ENCODE measurements at regions not wholly inside any gene's neighbourhood (a gene's known extent, or its start where the extent isn't known, plus 50 kb on each side); places are given as distances from the start of the nearest gene placed in this dataset.

- no peaks in the 10 kb centered on the region for H3K27me3 Mint-ChIP-seq
- Histone ChIP-seq H3K27ac (ENCODE audit: low read depth, low read length) (no peak overlapping the region), H3K27me3 (ENCODE audit: control insufficient read depth in 2 of 2, insufficient read depth in 2 of 2, low read length in 2 of 2) (no peaks in the 10 kb centered on the region), H3K4me3 (ENCODE audit: low read length) (no peak overlapping the region), H3K36me3 (ENCODE audit: control insufficient read depth in 2 of 3, insufficient read depth in 3 of 3, low read length in 3 of 3) (no peaks in the 10 kb centered on the region), H3K4me1 (ENCODE audit: control insufficient read depth in 2 of 2, insufficient read depth in 2 of 2, low read length in 2 of 2) (no peaks in the 10 kb centered on the region), H3K9me3 (ENCODE audit: control insufficient read depth in 2 of 3, low read length in 3 of 3) (no peaks in the 10 kb centered on the region)
- CTCF ChIA-PET, result no interaction called here
- no peaks in the 10 kb centered on the region for H3K36me3 Mint-ChIP-seq
- POLR2A ChIA-PET, result no interaction called here
- no peaks in the 10 kb centered on the region for H3K4me1 Mint-ChIP-seq
- ATAC-seq (no peak), DNase-seq (no peak)
- intact Hi-C loops (cut with micrococcal nuclease), result no loop called here
- H3K9me3 Mint-ChIP-seq, result peaks cover 0 to 12% (median 4%) of the 10 kb centered on the region in 11 donors
- no peak overlapping the region for H3K27ac Mint-ChIP-seq
- H3K4me3 Mint-ChIP-seq, result no peak overlapping the region
Measured at GRCh38 chr11:107202241-107202640, 184.0 kb upstream of the GUCY1A2 start.

- ChIA-PET CTCF (no interaction called here), POLR2A (no interaction called here)
- Histone ChIP-seq H3K36me3 (ENCODE audit: control insufficient read depth in 2 of 3, insufficient read depth in 3 of 3, low read length in 3 of 3) (no peaks in the 10 kb centered on the region), H3K27ac (ENCODE audit: low read depth, low read length) (no peak overlapping the region), H3K4me3 (ENCODE audit: low read length) (no peak overlapping the region), H3K4me1 (ENCODE audit: control insufficient read depth in 2 of 2, insufficient read depth in 2 of 2, low read length in 2 of 2) (no peaks in the 10 kb centered on the region), H3K27me3 (ENCODE audit: control insufficient read depth in 2 of 2, insufficient read depth in 2 of 2, low read length in 2 of 2) (no peaks in the 10 kb centered on the region), H3K9me3 (ENCODE audit: control insufficient read depth in 2 of 3, low read length in 3 of 3) (no peaks in the 10 kb centered on the region)
- H3K4me1 Mint-ChIP-seq, result no peaks in the 10 kb centered on the region
- H3K36me3 Mint-ChIP-seq, result no peaks in the 10 kb centered on the region
- H3K9me3 Mint-ChIP-seq, result peaks cover 0 to 10% (median 6%) of the 10 kb centered on the region in 11 donors
- ATAC-seq (no peak), DNase-seq (no peak)
- H3K4me3 Mint-ChIP-seq, result no peak overlapping the region
- intact Hi-C loops (cut with micrococcal nuclease), result no loop called here
- no peaks in the 10 kb centered on the region for H3K27me3 Mint-ChIP-seq
- H3K27ac Mint-ChIP-seq, result no peak overlapping the region
Measured at GRCh38 chr11:107198490-107199007, 180.3 kb upstream of the GUCY1A2 start.

DNA sequence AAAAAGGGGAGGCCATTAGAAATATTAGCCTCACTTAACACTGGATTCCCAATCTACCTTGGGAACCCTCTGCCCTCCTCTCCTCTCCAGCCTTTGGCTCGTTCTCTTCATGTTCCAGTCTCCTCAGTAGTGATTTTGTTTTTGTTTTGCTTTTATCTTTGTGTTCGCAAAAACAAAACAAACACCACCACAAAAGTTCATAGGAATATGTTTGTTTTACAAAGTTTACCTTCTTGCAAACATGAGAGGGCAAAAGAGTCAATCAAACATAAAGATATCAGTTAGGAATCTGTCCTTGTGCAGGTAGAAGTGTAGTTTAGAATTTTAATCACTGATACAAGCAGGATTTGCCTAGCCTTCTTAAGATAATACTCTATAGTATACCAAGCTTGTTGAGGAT lies 179.7 kb upstream of the GUCY1A2 start:
- Histone ChIP-seq H3K36me3 (ENCODE audit: control insufficient read depth in 2 of 3, insufficient read depth in 3 of 3, low read length in 3 of 3) (no peaks in the 10 kb centered on the region), H3K4me1 (ENCODE audit: control insufficient read depth in 2 of 2, insufficient read depth in 2 of 2, low read length in 2 of 2) (no peaks in the 10 kb centered on the region)
- no peaks in the 10 kb centered on the region for H3K4me1 Mint-ChIP-seq

GRCh38 chr11:107196732-107197131 lies 178.5 kb upstream of the GUCY1A2 start:
- Histone ChIP-seq H3K27me3 (ENCODE audit: control insufficient read depth in 2 of 2, insufficient read depth in 2 of 2, low read length in 2 of 2) (no peaks in the 10 kb centered on the region), H3K4me3 (ENCODE audit: low read length) (no peak overlapping the region), H3K27ac (ENCODE audit: low read depth, low read length) (no peak overlapping the region), H3K4me1 (ENCODE audit: control insufficient read depth in 2 of 2, insufficient read depth in 2 of 2, low read length in 2 of 2) (no peaks in the 10 kb centered on the region), H3K9me3 (ENCODE audit: control insufficient read depth in 2 of 3, low read length in 3 of 3) (no peaks in the 10 kb centered on the region), H3K36me3 (ENCODE audit: control insufficient read depth in 2 of 3, insufficient read depth in 3 of 3, low read length in 3 of 3) (no peaks in the 10 kb centered on the region)
- Mint-ChIP-seq H3K4me3 (no peak overlapping the region), H3K36me3 (peaks cover 0 to 5% (median 0%) of the 10 kb centered on the region in 5 donors), H3K27ac (no peak overlapping the region), H3K27me3 (no peaks in the 10 kb centered on the region), H3K9me3 (peaks cover 0 to 26% (median 10%) of the 10 kb centered on the region in 11 donors), H3K4me1 (no peaks in the 10 kb centered on the region)
- ChIA-PET CTCF (no interaction called here), POLR2A (no interaction called here)
- ATAC-seq (no peak), DNase-seq (no peak)
- intact Hi-C loops (cut with micrococcal nuclease), result no loop called here

More for the DNA sequence above, 179.7 kb upstream of the GUCY1A2 start:
- no peaks in the 10 kb centered on the region for H3K27me3 ChIP-seq (ENCODE audit: control insufficient read depth in 2 of 2, insufficient read depth in 2 of 2, low read length in 2 of 2)
- no peaks in the 10 kb centered on the region for H3K36me3 Mint-ChIP-seq
- H3K9me3 Mint-ChIP-seq, result peaks cover 0 to 16% (median 7%) of the 10 kb centered on the region in 11 donors
- no peak overlapping the region for H3K27ac ChIP-seq (ENCODE audit: low read depth, low read length)
- intact Hi-C loops (cut with micrococcal nuclease), result no loop called here
- ATAC-seq (no peak), DNase-seq (no peak)
- H3K4me3 Mint-ChIP-seq, result no peak overlapping the region
- ChIA-PET POLR2A (no interaction called here), CTCF (no interaction called here)
- no peaks in the 10 kb centered on the region for H3K27me3 Mint-ChIP-seq
- no peaks in the 10 kb centered on the region for H3K9me3 ChIP-seq (ENCODE audit: control insufficient read depth in 2 of 3, low read length in 3 of 3)
- no peak overlapping the region for H3K27ac Mint-ChIP-seq
- H3K4me3 ChIP-seq (ENCODE audit: low read length), result no peak overlapping the region

DNA sequence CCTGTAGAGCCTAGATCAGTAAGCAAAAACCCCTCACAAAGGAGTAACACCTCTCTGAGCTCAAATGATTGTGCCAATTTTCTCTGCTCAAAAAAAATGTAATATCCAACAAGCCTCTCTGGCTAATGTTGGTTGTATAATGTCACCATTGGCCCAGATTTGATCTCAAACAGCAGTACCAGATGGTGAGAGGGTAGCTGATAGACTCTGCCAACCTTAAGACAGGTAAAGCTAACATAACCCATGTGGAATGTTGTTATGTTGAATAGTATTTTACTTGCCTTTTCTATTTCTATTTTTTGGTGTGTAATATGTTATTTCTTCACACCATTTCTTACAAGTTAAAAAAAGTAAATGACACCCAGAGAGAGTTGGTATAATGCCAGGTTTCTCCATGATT lies 166.7 kb upstream of the GUCY1A2 start:
- no peaks in the 10 kb centered on the region for H3K36me3 ChIP-seq (ENCODE audit: control insufficient read depth in 2 of 3, insufficient read depth in 3 of 3, low read length in 3 of 3)
- H3K4me1 Mint-ChIP-seq, result no peaks in the 10 kb centered on the region
- H3K9me3 ChIP-seq (ENCODE audit: control insufficient read depth in 2 of 3, low read length in 3 of 3), result peaks cover 0 to 3% (median 0%) of the 10 kb centered on the region in 3 experiments
- H3K4me3 ChIP-seq (ENCODE audit: low read length), result no peak overlapping the region
- peaks cover 0 to 11% (median 0%) of the 10 kb centered on the region in 11 donors for H3K9me3 Mint-ChIP-seq
- no peaks in the 10 kb centered on the region for H3K36me3 Mint-ChIP-seq
- no peak overlapping the region for H3K4me3 Mint-ChIP-seq
- ChIA-PET CTCF (no interaction called here), POLR2A (no interaction called here)
- ATAC-seq (no peak), DNase-seq (no peak)
- no peaks in the 10 kb centered on the region for H3K27me3 ChIP-seq (ENCODE audit: control insufficient read depth in 2 of 2, insufficient read depth in 2 of 2, low read length in 2 of 2)
- H3K27ac Mint-ChIP-seq, result no peak overlapping the region
- no peaks in the 10 kb centered on the region for H3K4me1 ChIP-seq (ENCODE audit: control insufficient read depth in 2 of 2, insufficient read depth in 2 of 2, low read length in 2 of 2)
- H3K27me3 Mint-ChIP-seq, result no peaks in the 10 kb centered on the region
- no peak overlapping the region for H3K27ac ChIP-seq (ENCODE audit: low read depth, low read length)
- intact Hi-C loops (cut with micrococcal nuclease), result no loop called here

GRCh38 chr11:107183953-107184352 lies 165.7 kb upstream of the GUCY1A2 start:
- no peaks in the 10 kb centered on the region for H3K27me3 Mint-ChIP-seq
- no peak overlapping the region for H3K4me3 Mint-ChIP-seq
- ATAC-seq, result no peak
- no peaks in the 10 kb centered on the region for H3K36me3 ChIP-seq (ENCODE audit: control insufficient read depth in 2 of 3, insufficient read depth in 3 of 3, low read length in 3 of 3)
- H3K9me3 ChIP-seq (ENCODE audit: control insufficient read depth in 2 of 3, low read length in 3 of 3), result no peaks in the 10 kb centered on the region
- no peak overlapping the region for H3K27ac ChIP-seq (ENCODE audit: low read depth, low read length)
- no peaks in the 10 kb centered on the region for H3K4me1 Mint-ChIP-seq
- H3K4me1 ChIP-seq (ENCODE audit: control insufficient read depth in 2 of 2, insufficient read depth in 2 of 2, low read length in 2 of 2), result no peaks in the 10 kb centered on the region
- H3K4me3 ChIP-seq (ENCODE audit: low read length), result no peak overlapping the region
- intact Hi-C loops (cut with micrococcal nuclease), result no loop called here
- peaks cover 0 to 11% (median 0%) of the 10 kb centered on the region in 11 donors for H3K9me3 Mint-ChIP-seq
- DNase-seq, result no peak
- H3K27me3 ChIP-seq (ENCODE audit: control insufficient read depth in 2 of 2, insufficient read depth in 2 of 2, low read length in 2 of 2), result no peaks in the 10 kb centered on the region
- ChIA-PET POLR2A (no interaction called here), CTCF (no interaction called here)
- peaks cover 0 to 3% (median 0%) of the 10 kb centered on the region in 5 donors for H3K36me3 Mint-ChIP-seq
- no peak overlapping the region for H3K27ac Mint-ChIP-seq

- ChIA-PET POLR2A (no interaction called here), CTCF (interaction anchor here (0.6 kb wide), 1 partner anchor 48 kb away, joined by 3 read pairs; no protein-coding TSS in a partner anchor)
- H3K36me3 ChIP-seq (ENCODE audit: control insufficient read depth in 2 of 3, insufficient read depth in 3 of 3, low read length in 3 of 3), result no peaks in the 10 kb centered on the region
- Mint-ChIP-seq H3K4me3 (no peak overlapping the region), H3K36me3 (peaks cover 0 to 4% (median 0%) of the 10 kb centered on the region in 5 donors), H3K27me3 (no peaks in the 10 kb centered on the region), H3K9me3 (peaks cover 0 to 12% (median 0%) of the 10 kb centered on the region in 11 donors), H3K4me1 (no peaks in the 10 kb centered on the region), H3K27ac (no peak overlapping the region)
- ATAC-seq (no peak), DNase-seq (no peak)
- no peak overlapping the region for H3K4me3 ChIP-seq (ENCODE audit: low read length)
- no peak overlapping the region for H3K27ac ChIP-seq (ENCODE audit: low read depth, low read length)
- no peaks in the 10 kb centered on the region for H3K4me1 ChIP-seq (ENCODE audit: control insufficient read depth in 2 of 2, insufficient read depth in 2 of 2, low read length in 2 of 2)
- H3K9me3 ChIP-seq (ENCODE audit: control insufficient read depth in 2 of 3, low read length in 3 of 3), result no peaks in the 10 kb centered on the region
- intact Hi-C loops (cut with micrococcal nuclease), result no loop called here
- no peaks in the 10 kb centered on the region for H3K27me3 ChIP-seq (ENCODE audit: control insufficient read depth in 2 of 2, insufficient read depth in 2 of 2, low read length in 2 of 2)
Measured at GRCh38 chr11:107182978-107183377, 164.7 kb upstream of the GUCY1A2 start.

Data from naive thymus-derived CD4-positive, alpha-beta T cell (primary cell).